ENCODE measurements at regions not wholly inside any gene's neighbourhood (a gene's known extent, or its start where the extent isn't known, plus 50 kb on each side); places are given as distances from the start of the nearest gene placed in this dataset.

GRCh38 chr9:85168412-85168811 is 498.9 kb downstream of the NTRK2 start:
- TF ChIP-seq, protein P1, sequence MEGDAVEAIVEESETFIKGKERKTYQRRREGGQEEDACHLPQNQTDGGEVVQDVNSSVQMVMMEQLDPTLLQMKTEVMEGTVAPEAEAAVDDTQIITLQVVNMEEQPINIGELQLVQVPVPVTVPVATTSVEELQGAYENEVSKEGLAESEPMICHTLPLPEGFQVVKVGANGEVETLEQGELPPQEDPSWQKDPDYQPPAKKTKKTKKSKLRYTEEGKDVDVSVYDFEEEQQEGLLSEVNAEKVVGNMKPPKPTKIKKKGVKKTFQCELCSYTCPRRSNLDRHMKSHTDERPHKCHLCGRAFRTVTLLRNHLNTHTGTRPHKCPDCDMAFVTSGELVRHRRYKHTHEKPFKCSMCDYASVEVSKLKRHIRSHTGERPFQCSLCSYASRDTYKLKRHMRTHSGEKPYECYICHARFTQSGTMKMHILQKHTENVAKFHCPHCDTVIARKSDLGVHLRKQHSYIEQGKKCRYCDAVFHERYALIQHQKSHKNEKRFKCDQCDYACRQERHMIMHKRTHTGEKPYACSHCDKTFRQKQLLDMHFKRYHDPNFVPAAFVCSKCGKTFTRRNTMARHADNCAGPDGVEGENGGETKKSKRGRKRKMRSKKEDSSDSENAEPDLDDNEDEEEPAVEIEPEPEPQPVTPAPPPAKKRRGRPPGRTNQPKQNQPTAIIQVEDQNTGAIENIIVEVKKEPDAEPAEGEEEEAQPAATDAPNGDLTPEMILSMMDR (IDR thresholded peaks at IDR 0.05): no peak
- intact Hi-C loops (cut with micrococcal nuclease): no loop called here
- WGBS (ENCODE audit: insufficient coverage): no CpG with 5 or more reads among the region's 2 CpGs
- H3K9me3 ChIP-seq (replicated peaks in 1 of 2; ENCODE audit: control insufficient read depth in 1 of 2, insufficient read depth in 1 of 2, low read length in 2 of 2): no peaks in the 10 kb centered on the region
- no peaks in the 10 kb centered on the region for H4K20me1 ChIP-seq (ENCODE audit: insufficient read depth, low read length)
- H3K36me3 ChIP-seq (replicated peaks in 1 of 2; ENCODE audit: control insufficient read depth in 1 of 2, insufficient read depth in 2 of 2, low read length in 2 of 2): no peaks in the 10 kb centered on the region
- H3K4me1 ChIP-seq (ENCODE audit: control insufficient read depth in 1 of 2, insufficient read depth in 2 of 2, low read length in 2 of 2): no peaks in the 10 kb centered on the region
- H3K27me3 Mint-ChIP-seq (ENCODE audit: low read depth in 3 of 3): no peaks in the 10 kb centered on the region
- no peaks in the 10 kb centered on the region for H3K36me3 Mint-ChIP-seq
- no peaks in the 10 kb centered on the region for H3K4me1 Mint-ChIP-seq
- H3K4me2 ChIP-seq (replicated peaks; ENCODE audit: extremely low read depth, low read length, poor library complexity, severe bottlenecking): no peak overlapping the region
- H3K9me3 Mint-ChIP-seq: peaks cover 0 to 8% (median 3%) of the 10 kb centered on the region in 7 donors
- H3K9ac ChIP-seq (ENCODE audit: insufficient read depth, low read length, poor library complexity, severe bottlenecking): no peak overlapping the region
- H3K4me3 ChIP-seq (replicated peaks in 1 of 3; ENCODE audit: low read depth in 2 of 3, low read length in 3 of 3): no peak overlapping the region
- no peak overlapping the region for H3K27ac ChIP-seq (ENCODE audit: low read depth in 1 of 2, low read length in 2 of 2)
- no peak for DNase-seq
- H2AFZ ChIP-seq (ENCODE audit: insufficient read depth, low read depth, low read length, poor library complexity, severe bottlenecking): no peak overlapping the region
- H3K27ac Mint-ChIP-seq: no peak overlapping the region
- H3K27me3 ChIP-seq (ENCODE audit: control insufficient read depth in 2 of 2, insufficient read depth in 2 of 2, low read length in 2 of 2): no peaks in the 10 kb centered on the region
- no peak overlapping the region for H3K4me3 Mint-ChIP-seq
- no peaks in the 10 kb centered on the region for H3K79me2 ChIP-seq (ENCODE audit: insufficient read depth, low read length)

GRCh38 chr9:85167146-85167545 is 497.6 kb downstream of the NTRK2 start:
- Mint-ChIP-seq H3K4me1 (no peaks in the 10 kb centered on the region), H3K36me3 (no peaks in the 10 kb centered on the region), H3K27me3 (ENCODE audit: low read depth in 3 of 3) (no peaks in the 10 kb centered on the region), H3K27ac (no peak overlapping the region), H3K9me3 (peaks cover 0 to 9% (median 3%) of the 10 kb centered on the region in 7 donors), H3K4me3 (no peak overlapping the region)
- Histone ChIP-seq H3K4me3 (replicated peaks in 1 of 3; ENCODE audit: low read depth in 2 of 3, low read length in 3 of 3) (no peak overlapping the region), H2AFZ (ENCODE audit: insufficient read depth, low read depth, low read length, poor library complexity, severe bottlenecking) (no peak overlapping the region), H3K9me3 (replicated peaks in 1 of 2; ENCODE audit: control insufficient read depth in 1 of 2, insufficient read depth in 1 of 2, low read length in 2 of 2) (no peaks in the 10 kb centered on the region), H3K27ac (ENCODE audit: low read depth in 1 of 2, low read length in 2 of 2) (no peak overlapping the region), H3K27me3 (ENCODE audit: control insufficient read depth in 2 of 2, insufficient read depth in 2 of 2, low read length in 2 of 2) (no peaks in the 10 kb centered on the region), H3K36me3 (replicated peaks in 1 of 2; ENCODE audit: control insufficient read depth in 1 of 2, insufficient read depth in 2 of 2, low read length in 2 of 2) (no peaks in the 10 kb centered on the region), H3K4me1 (ENCODE audit: control insufficient read depth in 1 of 2, insufficient read depth in 2 of 2, low read length in 2 of 2) (no peaks in the 10 kb centered on the region), H3K79me2 (ENCODE audit: insufficient read depth, low read length) (no peaks in the 10 kb centered on the region), H3K9ac (ENCODE audit: insufficient read depth, low read length, poor library complexity, severe bottlenecking) (no peak overlapping the region), H4K20me1 (ENCODE audit: insufficient read depth, low read length) (no peaks in the 10 kb centered on the region), H3K4me2 (replicated peaks; ENCODE audit: extremely low read depth, low read length, poor library complexity, severe bottlenecking) (no peak overlapping the region)
- TF ChIP-seq, protein P1 (IDR thresholded peaks at IDR 0.05): no peak
- intact Hi-C loops (cut with micrococcal nuclease): no loop called here
- no peak for DNase-seq
- 100% methylated on average over 1 of the region's 1 CpG for WGBS (ENCODE audit: insufficient coverage)

All from CD14-positive monocyte (primary cell).